ENCODE measurements at regions not wholly inside any gene's neighbourhood (a gene's known extent, or its start where the extent isn't known, plus 50 kb on each side); places are given as distances from the start of the nearest gene placed in this dataset.

GRCh38 chr18:73461038-73461779, 593.4 kb upstream of the NETO1 start:
- TF ChIP-seq CTCF (conservative IDR thresholded peaks at IDR 0.05) = no peak
- TF ChIP-seq ZFX (IDR thresholded peaks at IDR 0.05) = no peak

All from C4-2B (cell line).